Body of pancreas (tissue), 4 donors: ENCODE measurements at regions not wholly inside any gene's neighbourhood (a gene's known extent, or its start where the extent isn't known, plus 50 kb on each side); places are given as distances from the start of the nearest gene placed in this dataset.

Experiments
- POLR2A ChIP-seq, 3 donors: fragments of 450-650 bp; IDR thresholded peaks; one replicate each; pipeline ENCODE4 v1.6.1; 2016; ENCODE audit warnings: antibody characterized with exemption in 3 of 3, mild to moderate bottlenecking in 2 of 3
- TF ChIP-seq, protein P1 (sequence below), 7 experiments: fragments of 450-650 bp in 4 of 7; fragments of 200-600 bp in 3 of 7; sonication (generic) in 3 of 7; IDR thresholded peaks; one replicate each; pipeline ENCODE4 v1.5.1; 2016 to 2019; ENCODE audit warnings: antibody characterized with exemption in 7 of 7

DNA sequence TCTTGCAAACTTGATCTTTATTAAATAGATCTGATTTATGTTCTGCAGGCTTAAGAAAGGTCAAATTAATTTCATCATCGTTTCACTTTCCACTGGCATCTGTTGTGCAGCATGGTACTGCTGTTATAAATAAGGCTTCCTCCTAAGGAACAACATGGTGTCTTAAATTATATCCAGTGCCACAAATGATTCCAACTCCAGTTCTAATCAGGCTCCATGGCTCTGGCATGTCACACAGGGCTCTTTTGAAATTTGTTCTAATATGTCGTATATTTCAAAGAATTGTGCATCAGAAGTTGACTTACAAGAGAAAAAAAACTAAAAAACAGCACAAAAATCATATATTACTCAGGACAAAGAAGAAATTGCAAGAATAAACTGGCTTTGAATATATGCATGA, 1090.8 kb upstream of the CELF2 start:
- no peak for TF ChIP-seq POLR2A (IDR thresholded peaks at IDR 0.05)
- TF ChIP-seq, protein P1, sequence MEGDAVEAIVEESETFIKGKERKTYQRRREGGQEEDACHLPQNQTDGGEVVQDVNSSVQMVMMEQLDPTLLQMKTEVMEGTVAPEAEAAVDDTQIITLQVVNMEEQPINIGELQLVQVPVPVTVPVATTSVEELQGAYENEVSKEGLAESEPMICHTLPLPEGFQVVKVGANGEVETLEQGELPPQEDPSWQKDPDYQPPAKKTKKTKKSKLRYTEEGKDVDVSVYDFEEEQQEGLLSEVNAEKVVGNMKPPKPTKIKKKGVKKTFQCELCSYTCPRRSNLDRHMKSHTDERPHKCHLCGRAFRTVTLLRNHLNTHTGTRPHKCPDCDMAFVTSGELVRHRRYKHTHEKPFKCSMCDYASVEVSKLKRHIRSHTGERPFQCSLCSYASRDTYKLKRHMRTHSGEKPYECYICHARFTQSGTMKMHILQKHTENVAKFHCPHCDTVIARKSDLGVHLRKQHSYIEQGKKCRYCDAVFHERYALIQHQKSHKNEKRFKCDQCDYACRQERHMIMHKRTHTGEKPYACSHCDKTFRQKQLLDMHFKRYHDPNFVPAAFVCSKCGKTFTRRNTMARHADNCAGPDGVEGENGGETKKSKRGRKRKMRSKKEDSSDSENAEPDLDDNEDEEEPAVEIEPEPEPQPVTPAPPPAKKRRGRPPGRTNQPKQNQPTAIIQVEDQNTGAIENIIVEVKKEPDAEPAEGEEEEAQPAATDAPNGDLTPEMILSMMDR (IDR thresholded peaks at IDR 0.05), result no peak
